Transverse colon (tissue), 3 donors: ENCODE measurements at regions not wholly inside any gene's neighbourhood (a gene's known extent, or its start where the extent isn't known, plus 50 kb on each side); places are given as distances from the start of the nearest gene placed in this dataset.

ENCODE experiments used
- CTCF ChIP-seq, 5 experiments: fragments of 200-600 bp in 3 of 5; fragments of 450-650 bp in 2 of 5; sonication (generic) in 3 of 5; IDR thresholded peaks; 1 replicate in 2 of 5; 2 replicates in 3 of 5; pipeline ENCODE4 v1.5.1; 2016 to 2017; ENCODE audit warnings: antibody characterized with exemption in 5 of 5, inconsistent platforms in 3 of 5, mild to moderate bottlenecking in 2 of 5, moderate library complexity in 1 of 5
- EP300 ChIP-seq: sonication (generic); formaldehyde crosslinking; IDR thresholded peaks from one replicate; pipeline ENCODE4 v1.6.1; 2017; ENCODE audit warnings: antibody characterized with exemption, low read depth

- TF ChIP-seq EP300 (no peak), CTCF (IDR thresholded peaks at IDR 0.05) (no peak)
Measured at GRCh38 chr13:82147526-82147925, 1734.7 kb downstream of the SLITRK1 start.
